Iris pigment epithelial cell (primary cell): ENCODE measurements at regions not wholly inside any gene's neighbourhood (a gene's known extent, or its start where the extent isn't known, plus 50 kb on each side); places are given as distances from the start of the nearest gene placed in this dataset.
"Not testable (repeated sequence)": the region's sequence is repeated elsewhere in the genome, so short reads cannot be mapped to it uniquely, and the experiment has no call there.

ENCODE experiments used
- DNase-seq: peaks from one replicate; pipeline ENCODE4 v3.0.0-alpha.2; 2011; ENCODE audit warnings: low read depth

GRCh38 chr6:37580176-37580955 lies 80.7 kb upstream of the CCDC167 start:
- DNase-seq: no peak

GRCh38 chr6:37579444-37580067 lies 79.9 kb upstream of the CCDC167 start:
- no peak for DNase-seq

- no peak for DNase-seq
These were observed 78.4 kb upstream of the CCDC167 start for GRCh38 chr6:37578104-37578503.

DNA sequence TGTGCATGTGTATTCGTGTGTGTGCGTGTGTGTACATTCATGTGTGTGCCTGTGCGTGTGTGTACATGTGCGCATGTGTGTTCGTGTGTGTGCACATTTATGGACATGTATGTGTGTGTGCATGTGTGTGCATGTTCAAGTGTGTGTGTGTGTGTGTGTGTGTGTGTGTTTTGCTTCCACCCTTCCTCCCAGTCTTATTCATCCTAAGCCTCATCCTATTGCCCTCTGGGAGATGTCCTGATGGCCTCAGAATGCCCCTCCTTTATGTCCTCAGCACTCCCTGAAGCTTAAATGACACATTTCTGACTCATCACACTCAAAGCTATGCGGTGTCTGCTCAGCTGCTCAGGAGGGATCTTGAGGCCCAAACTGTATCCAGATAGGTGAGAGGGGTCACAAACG lies 76.6 kb upstream of the CCDC167 start:
- DNase-seq: peak; percentile 69

DNA sequence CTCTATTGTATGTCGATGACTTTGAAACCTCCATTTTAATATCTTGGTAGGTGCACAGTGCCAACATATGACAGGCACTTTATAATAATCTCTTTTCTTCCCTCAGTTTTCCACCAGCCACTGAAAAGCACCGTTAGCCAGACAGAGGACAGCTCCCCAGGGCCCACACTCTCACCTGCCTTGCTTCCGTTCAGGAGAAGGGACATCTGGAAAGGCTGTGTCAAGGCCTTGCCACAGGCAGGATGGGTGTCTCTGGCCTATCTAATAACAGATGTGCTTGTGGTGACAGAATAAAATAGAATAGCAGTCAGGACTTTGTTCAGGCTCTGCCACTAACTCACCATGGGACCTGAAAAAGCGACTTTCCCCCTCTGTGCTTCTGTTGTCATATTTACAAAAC lies 75.5 kb upstream of the CCDC167 start:
- DNase-seq: no peak

- no peak for DNase-seq
These were observed 72.6 kb upstream of the CCDC167 start for GRCh38 chr6:37572334-37572733.

DNA sequence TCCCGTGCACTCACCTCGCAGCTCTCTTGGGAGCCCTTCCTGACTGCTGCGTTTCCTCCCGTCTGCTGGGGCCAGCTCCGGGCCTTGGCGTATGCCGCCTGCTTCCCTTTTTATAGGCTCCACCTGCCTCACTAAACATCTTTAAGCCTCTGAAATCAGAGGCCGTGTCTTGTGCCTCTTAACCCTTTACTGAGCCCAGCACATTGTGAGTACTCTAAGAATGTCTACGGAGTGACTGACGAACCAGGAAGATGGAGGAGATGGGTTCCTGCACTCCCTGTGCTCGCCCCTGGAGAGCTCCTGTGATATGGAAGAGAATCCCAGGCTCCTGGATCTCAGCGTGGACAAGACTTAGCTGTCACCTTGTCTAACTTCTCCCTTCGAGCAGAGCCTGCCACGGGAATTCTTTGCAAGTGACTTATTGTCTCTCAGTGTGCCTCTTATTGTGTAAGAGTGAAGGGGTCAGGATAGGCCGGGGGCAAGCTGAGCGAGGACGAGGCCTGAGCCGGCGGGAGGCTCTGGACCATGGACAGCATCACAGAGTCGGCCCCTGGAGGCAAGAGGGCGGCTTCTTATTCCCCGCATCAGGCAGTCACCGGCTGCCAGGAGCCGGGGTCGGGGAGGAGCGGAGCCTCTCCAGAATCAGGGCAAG lies 70.9 kb upstream of the CCDC167 start:
- DNase-seq: no peak

- DNase-seq: no peak
These were observed 70.2 kb upstream of the CCDC167 start for GRCh38 chr6:37569743-37570481.

DNA sequence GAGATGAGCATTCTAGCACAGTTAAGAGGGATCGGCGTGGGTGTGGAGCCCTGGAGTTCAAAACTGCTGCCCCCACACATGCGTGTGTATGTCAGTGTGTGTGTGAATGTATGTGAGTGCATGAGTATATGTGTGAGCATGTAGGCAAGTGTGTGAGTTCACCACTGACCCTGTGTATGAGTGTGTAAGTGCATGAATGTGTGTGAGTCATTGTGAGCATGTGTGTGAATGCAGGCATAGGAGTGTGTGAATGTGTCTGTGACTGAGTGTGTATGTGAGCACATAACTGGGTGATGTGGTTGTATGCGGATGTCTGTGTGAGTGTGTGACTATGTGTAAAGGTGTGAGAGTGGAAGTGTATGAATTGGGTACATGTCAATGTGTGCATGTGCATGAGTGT lies 69.6 kb upstream of the CCDC167 start:
- DNase-seq: no peak

DNA sequence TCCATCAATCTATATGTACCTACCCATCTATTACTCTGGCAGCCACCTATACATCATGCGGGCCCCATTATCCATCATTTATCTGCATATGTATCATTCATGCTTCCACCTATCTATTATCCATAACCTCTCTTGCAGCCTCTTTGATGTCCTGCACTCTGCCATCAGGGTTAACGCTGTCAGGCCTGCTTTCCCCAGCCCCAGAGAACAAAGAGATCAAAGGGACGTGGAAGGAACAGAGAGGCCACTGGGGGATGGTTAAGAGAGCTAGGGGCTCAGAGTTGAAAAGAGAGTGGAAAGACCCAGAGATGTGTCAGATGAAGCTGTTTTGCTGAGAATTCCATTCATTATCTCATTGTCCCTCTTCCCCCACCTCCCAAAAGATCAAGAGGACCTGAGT lies 67.3 kb upstream of the CCDC167 start:
- no peak for DNase-seq

DNA sequence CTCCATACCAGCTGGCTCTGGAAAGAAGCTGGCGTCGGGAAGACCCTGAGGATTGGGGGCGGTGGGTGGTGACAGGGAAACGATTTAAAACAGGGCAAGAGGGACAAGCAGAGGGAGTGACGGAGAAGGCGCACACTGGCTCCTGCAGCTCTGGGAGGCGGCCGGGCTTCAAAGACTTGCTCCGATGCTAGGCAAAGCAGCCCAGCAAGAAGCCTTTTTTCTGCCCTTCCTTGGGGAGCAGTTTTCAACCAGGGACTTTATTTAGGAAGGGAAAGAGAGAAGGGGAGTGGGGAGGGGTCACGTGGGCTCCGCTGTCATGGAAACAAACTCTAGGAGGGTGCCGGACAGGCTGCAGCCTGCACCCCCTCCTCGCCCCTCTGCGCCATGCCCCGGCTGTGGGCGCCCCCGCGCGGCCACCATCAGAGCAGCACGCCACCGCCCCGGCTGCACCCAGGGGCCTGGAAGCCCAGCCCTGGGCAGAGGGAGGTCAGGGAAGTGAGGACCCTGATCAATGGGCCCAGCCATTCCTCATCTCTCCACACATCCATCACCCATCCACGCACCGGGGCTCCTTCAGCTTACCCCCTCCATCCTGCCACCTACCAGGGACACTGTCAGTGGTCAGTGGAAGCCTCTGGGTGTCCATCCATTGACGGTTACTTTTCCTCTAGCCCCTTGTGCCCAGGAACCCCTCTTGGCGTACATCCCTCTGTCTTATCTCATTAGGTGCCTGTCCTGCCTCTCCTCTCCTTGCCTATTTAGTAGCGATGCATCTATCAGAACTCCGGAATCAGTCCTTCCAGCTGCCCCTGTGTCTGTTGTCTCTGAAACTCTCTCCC lies 66.6 kb upstream of the CCDC167 start:
- DNase-seq: peak; percentile 23

GRCh38 chr6:37565267-37566110 lies 65.8 kb upstream of the CCDC167 start:
- DNase-seq: no peak

- DNase-seq: not testable (repeated sequence)
These were observed 63.2 kb upstream of the CCDC167 start for GRCh38 chr6:37562926-37563288.

DNA sequence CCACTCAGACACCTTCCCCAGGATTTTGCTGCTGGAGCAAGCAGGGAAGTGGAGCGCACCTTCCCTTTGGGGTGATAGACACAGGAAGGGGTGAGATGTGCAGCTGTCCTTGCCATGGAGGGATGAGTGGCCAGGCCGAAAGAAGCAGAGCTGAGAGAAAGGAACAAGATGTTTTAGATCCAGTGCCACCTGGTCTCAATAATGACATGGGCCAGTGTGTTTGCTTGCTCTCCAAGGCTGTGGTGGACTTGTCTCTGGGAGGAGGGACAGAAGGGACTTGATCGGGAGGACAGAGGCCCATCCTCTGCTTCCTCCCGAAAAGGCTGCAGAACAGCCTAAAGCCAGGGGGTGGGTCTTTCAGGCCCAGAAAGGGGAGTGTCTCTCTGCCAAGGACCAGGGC lies 61.7 kb upstream of the CCDC167 start:
- no peak for DNase-seq

DNA sequence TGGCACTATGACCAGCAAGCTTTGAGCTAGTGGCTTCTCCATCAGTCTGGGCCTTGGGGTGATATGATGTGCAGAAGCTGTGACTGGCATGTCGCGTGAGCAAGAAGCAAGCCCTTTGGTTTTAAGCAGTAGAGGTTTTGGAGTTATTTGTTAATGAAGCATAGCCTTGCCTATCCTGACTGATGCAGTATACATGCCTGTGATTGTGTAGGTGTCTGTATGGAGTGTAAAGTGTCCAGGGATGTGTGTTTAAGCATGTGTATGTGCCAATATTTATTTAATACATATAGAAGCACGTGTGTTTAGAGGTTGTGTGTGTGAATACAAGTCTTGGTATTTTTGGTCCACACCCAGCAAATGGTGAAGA lies 61.0 kb upstream of the CCDC167 start:
- no peak for DNase-seq

DNA sequence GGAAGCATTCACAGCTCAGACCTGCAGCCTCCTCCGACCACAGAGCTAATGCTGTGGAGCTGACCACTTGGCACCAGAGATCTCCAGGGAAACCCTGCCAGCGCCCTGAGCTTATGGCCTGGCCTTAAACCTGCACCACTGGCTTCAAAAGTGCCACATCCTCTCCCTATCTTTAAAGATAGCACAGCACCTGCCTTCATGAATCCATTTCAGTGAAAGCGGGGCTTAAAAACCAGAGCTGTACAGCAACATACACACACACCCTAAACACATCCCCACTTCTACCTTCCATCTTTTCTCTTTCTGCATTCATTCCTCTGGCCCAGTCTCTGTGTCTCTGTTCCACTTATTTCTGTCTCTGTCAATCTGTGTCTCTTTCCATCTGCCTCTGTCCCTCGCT lies 59.8 kb upstream of the CCDC167 start:
- no peak for DNase-seq

GRCh38 chr6:37559050-37559449 lies 59.4 kb upstream of the CCDC167 start:
- DNase-seq: no peak

DNA sequence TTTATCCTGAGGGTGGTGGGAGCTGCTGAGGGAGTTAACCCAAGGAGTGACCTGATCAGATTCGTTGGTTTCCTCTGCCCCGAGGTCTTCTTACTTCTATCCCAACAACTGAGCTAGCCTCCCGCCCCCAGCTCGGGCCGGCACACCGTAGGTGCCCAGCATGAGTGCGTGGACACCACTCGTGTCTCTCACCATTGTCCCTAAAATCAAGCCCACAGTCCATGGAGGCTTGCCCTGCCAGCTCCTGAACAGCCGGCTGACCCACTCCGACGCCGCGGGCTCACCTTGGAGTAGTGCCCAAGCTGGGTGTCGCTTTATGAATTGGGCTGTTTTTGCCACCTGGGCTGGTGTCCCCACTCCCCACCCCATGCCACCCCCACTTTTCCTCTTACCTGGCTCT lies 59.0 kb upstream of the CCDC167 start:
- DNase-seq: no peak

DNA sequence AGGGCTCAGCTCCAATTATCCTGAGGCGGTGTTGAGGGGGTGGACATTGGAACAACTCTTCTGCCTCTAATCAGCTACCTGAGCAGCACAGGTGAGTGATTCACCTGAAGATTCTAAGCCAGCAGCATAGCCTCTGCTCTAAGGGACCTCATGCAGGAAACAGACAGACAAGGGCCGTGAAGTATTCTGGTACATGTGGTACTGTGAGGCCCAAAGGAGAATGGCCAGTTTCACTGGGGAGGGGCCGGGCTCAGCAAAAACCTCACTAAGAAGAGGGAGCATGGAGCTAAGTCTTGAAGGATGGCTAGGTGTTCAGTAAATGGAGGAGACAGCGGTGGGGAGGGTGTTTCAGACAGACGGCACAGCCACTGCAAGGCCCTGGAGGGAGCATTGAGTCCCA lies 58.5 kb upstream of the CCDC167 start:
- no peak for DNase-seq

DNA sequence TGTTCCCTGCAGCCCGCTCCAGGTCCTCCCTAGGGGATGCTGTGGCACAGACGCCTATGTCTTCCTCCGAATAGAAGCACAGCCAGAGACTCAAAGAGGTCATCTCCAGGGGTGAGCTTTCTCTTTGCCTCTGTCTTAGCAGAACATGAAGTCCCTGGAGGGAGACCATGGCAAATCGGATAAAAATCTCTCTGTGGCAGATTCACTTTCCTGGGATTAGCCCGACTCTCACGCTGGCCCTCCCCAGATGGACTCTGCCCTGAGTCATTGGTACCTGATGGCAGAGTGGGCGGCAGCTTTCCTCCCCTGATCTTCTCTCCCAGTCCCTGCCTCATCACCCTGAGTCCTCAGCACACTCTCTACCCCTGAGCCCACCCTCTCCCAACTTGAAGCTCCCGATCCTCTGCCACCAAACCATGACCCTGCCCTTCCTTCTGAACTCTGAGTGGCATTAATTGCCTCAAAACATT lies 58.0 kb upstream of the CCDC167 start:
- DNase-seq: no peak
